ENCODE measurements at regions not wholly inside any gene's neighbourhood (a gene's known extent, or its start where the extent isn't known, plus 50 kb on each side); places are given as distances from the start of the nearest gene placed in this dataset.

- no peak for DNase-seq (ENCODE audit: low spot score)
- no peak overlapping the region for H3K27ac ChIP-seq
- no peak for TF ChIP-seq CTCF (IDR thresholded peaks at IDR 0.05)
- no peak overlapping the region for H3K4me3 ChIP-seq
Measured at GRCh38 chr6:91415031-91415605, 828.2 kb upstream of the MAP3K7 start.

GRCh38 chr6:91412532-91412931 is 825.7 kb upstream of the MAP3K7 start:
- Histone ChIP-seq H3K4me3 (no peak overlapping the region), H3K27ac (no peak overlapping the region)
- DNase-seq (ENCODE audit: low spot score): no peak
- no peak for TF ChIP-seq CTCF (IDR thresholded peaks at IDR 0.05)

- no peak overlapping the region for H3K27ac ChIP-seq
- TF ChIP-seq CTCF (IDR thresholded peaks at IDR 0.05): no peak
- DNase-seq (ENCODE audit: low spot score): no peak
- no peak overlapping the region for H3K4me3 ChIP-seq
Measured at GRCh38 chr6:91407706-91408105, 820.8 kb upstream of the MAP3K7 start.

GRCh38 chr6:91392951-91393350 is 806.1 kb upstream of the MAP3K7 start:
- no peak overlapping the region for H3K4me3 ChIP-seq
- no peak for TF ChIP-seq CTCF (IDR thresholded peaks at IDR 0.05)
- no peak overlapping the region for H3K27ac ChIP-seq
- no peak for DNase-seq (ENCODE audit: low spot score)

- TF ChIP-seq CTCF (IDR thresholded peaks at IDR 0.05): no peak
- Histone ChIP-seq H3K27ac (no peak overlapping the region), H3K4me3 (no peak overlapping the region)
- DNase-seq (ENCODE audit: low spot score): no peak
Measured at GRCh38 chr6:91387290-91388059, 800.6 kb upstream of the MAP3K7 start.

GRCh38 chr6:91386204-91386603 is 799.3 kb upstream of the MAP3K7 start:
- Histone ChIP-seq H3K27ac (no peak overlapping the region), H3K4me3 (no peak overlapping the region)
- no peak for TF ChIP-seq CTCF (IDR thresholded peaks at IDR 0.05)
- DNase-seq (ENCODE audit: low spot score): no peak

GRCh38 chr6:91383207-91383606 is 796.3 kb upstream of the MAP3K7 start:
- H3K27ac ChIP-seq: no peak overlapping the region
- no peak overlapping the region for H3K4me3 ChIP-seq
- no peak for DNase-seq (ENCODE audit: low spot score)
- no peak for TF ChIP-seq CTCF (IDR thresholded peaks at IDR 0.05)
